ENCODE measurements at regions not wholly inside any gene's neighbourhood (a gene's known extent, or its start where the extent isn't known, plus 50 kb on each side); places are given as distances from the start of the nearest gene placed in this dataset.

DNA sequence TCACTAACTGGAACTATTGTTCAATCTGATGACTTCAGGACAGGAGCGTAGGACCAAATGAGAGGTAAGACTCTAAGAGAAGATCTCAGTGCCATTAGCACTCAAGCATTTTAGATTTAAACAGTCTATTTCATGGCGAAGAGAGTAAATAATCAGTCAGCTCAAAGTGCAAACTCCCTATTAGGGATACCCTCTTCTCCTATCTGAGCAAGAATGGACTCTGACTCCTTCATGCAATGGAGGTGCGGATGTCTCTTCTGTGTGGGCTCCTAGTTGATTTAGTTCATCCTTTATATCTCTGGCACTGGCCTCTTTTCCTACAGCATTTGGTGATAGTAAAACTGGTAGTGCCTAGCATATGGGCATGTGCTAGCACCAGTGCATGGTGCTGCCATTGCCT lies 144.6 kb downstream of the SMC2 start:
- no peak for TF ChIP-seq ZFX (IDR thresholded peaks at IDR 0.05)
- TF ChIP-seq, protein P1, sequence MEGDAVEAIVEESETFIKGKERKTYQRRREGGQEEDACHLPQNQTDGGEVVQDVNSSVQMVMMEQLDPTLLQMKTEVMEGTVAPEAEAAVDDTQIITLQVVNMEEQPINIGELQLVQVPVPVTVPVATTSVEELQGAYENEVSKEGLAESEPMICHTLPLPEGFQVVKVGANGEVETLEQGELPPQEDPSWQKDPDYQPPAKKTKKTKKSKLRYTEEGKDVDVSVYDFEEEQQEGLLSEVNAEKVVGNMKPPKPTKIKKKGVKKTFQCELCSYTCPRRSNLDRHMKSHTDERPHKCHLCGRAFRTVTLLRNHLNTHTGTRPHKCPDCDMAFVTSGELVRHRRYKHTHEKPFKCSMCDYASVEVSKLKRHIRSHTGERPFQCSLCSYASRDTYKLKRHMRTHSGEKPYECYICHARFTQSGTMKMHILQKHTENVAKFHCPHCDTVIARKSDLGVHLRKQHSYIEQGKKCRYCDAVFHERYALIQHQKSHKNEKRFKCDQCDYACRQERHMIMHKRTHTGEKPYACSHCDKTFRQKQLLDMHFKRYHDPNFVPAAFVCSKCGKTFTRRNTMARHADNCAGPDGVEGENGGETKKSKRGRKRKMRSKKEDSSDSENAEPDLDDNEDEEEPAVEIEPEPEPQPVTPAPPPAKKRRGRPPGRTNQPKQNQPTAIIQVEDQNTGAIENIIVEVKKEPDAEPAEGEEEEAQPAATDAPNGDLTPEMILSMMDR (conservative IDR thresholded peaks at IDR 0.05) = no peak
- H3K27ac ChIP-seq = no peak overlapping the region

DNA sequence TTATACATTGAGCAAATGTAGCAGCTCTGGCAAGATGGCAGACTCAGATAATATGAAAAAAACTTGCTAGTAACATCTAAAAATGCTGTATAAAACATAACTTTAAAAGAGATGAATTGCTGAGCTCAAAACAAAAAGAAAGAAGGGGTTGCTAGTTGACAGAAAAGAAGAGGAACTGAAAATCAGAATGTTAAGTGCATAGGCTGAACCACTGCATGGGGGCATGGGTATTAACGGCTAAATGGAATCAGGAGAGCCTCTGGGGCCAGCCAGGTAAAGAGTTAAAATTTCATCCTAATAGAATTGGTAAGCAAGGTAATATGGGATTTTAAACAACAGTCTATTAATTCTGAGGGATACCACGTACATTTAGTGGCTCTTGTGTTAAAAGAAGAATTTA lies 146.8 kb downstream of the SMC2 start:
- TF ChIP-seq, protein P1 (conservative IDR thresholded peaks at IDR 0.05) = no peak
- no peak for TF ChIP-seq ZFX (IDR thresholded peaks at IDR 0.05)
- H3K27ac ChIP-seq = no peak overlapping the region

DNA sequence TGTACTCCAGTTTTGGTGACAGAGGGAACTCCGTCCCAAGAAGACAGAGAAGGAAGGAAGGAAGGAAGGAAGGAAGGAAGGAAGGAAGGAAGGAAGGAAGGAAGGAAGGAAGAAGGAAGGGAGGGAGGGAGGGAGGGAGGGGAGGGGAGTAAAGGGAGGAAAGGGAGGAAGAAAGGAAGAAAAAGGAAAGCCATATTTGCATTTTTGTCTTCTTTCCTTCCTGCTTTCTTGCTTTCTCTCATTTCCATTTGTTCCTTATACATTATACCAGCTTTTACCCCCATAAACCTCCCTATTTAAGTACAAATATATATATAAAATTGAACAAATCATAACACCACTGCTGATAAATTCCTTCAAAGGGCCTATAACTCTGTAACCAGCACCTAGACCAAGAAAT lies 151.8 kb downstream of the SMC2 start:
- no peak for TF ChIP-seq ZFX (IDR thresholded peaks at IDR 0.05)
- TF ChIP-seq, protein P1 (conservative IDR thresholded peaks at IDR 0.05) = no peak
- H3K27ac ChIP-seq = no peak overlapping the region

DNA sequence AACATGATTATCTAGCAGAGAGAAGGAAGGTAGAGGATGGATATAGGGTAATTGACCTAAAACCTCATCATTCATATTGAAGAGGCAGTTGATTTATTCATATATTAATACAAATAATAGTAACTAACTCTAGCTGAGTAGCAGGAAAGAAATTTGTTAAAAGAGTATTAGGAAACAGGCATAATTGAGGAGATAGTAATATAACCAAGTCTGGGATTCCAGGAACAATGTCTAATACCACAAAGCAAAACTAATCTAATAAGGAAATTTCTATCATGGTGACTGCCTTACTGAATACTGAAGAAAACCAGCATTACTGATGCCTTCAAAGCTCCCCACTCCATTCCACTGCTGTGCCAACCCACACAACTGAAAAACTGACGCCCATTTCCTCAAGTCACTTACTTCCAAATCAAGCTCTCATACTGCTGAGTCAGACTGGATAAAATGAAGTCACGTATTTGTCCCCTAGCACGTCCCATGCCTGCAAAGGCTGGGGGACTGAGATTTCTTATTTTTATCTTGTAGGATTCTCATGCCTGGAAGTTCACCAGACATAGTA lies 153.9 kb downstream of the SMC2 start:
- TF ChIP-seq ZFX (IDR thresholded peaks at IDR 0.05) = no peak
- TF ChIP-seq, protein P1 (conservative IDR thresholded peaks at IDR 0.05) = no peak
- no peak overlapping the region for H3K27ac ChIP-seq

DNA sequence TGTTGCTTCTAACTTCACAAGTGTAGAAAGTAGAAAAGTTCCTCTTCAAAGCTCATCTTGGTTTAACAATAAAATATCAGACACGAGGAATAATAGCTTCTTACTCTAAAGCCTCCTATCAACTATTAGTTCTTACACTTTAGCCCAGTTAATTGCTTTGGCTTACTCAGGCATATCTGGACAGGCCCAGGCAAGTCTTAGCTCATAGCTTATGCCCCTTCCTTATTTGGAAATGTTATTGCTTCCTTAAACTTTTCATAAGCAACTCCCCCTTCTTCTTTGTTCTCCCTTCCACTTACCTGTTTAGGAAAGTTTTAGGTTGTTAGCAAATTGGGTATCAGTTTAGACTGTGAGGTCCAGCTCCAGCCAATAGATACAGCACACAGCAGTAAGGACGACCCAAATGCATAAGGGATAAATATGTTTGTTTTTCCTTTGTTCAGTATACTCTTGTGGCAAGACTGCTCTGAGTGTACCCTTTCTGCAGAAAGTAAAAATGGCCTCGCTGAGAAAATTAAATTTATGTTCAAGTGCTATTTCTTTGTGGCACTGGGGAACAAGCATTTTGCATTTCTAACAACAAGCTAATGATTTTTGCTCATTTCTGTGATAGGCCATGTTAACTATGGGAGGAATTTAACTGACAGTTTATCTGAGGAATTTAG lies 162.1 kb downstream of the SMC2 start:
- no peak overlapping the region for H3K27ac ChIP-seq
- no peak for TF ChIP-seq ZFX (IDR thresholded peaks at IDR 0.05)

DNA sequence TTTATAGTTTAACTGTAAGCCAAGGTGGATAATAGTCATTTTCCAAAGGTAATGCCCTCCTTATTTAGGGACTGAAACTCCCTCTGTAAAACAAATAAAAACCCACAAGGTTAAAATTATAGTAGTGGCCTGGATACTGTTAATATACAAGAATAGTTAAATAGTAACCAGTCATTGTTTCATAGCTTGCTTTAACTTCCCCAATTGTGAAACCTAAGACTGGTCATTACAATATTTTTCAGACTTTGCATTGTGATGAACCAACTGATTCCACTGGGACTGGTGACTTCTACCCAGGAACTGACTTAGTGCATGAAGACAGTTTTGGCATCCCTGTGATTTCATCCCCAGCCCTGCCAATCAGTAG lies 162.6 kb downstream of the SMC2 start:
- no peak for TF ChIP-seq ZFX (IDR thresholded peaks at IDR 0.05)
- TF ChIP-seq, protein P1 (conservative IDR thresholded peaks at IDR 0.05) = no peak
- H3K27ac ChIP-seq = no peak overlapping the region

DNA sequence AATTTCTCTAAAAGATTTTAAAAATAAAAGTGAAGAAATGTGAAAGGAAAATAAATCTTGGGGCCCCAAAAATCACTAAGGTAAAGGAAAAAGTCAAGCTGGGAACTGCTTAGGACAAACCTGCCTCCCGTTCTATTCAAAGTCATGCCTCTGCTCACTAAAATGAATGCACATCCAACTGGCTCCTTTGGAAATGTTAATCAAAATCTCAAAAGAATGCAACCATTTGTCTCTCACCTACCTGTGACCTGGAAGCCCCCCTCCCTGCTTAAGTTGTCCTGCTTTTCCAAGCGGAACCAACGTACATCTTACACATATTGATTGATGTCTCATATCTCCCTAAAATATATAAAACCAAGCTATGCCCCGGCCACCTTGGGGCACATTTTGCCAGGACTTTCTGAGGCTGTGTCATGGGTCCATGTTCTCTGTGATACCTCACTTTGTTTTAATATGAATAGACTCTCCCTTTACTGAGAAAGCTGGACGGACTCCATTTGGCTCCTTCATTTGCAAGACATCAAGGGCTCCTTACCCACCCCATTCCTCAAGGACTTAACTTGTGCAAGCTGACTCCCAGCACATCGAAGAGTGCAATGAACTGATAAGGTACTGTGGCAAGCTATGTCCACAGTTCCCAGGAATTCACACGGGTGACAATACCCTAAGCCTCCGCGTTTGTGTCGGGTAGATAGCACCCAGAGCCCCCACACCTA lies 164.3 kb downstream of the SMC2 start:
- H3K27ac ChIP-seq = no peak overlapping the region
- TF ChIP-seq, protein P1 (conservative IDR thresholded peaks at IDR 0.05) = no peak
- no peak for TF ChIP-seq ZFX (IDR thresholded peaks at IDR 0.05)

Measured in C4-2B (cell line).